Naive B cell (primary cell): ENCODE measurements at regions not wholly inside any gene's neighbourhood (a gene's known extent, or its start where the extent isn't known, plus 50 kb on each side); places are given as distances from the start of the nearest gene placed in this dataset.

Experiments
- ATAC-seq, 2 donors: fragments of 150-1000 bp; cut with Tn5 transposase; 2 replicates each; pipeline ENCODE4 v1.10.0; 2021; ENCODE audit warnings: low read depth in 2 of 2, mild to moderate bottlenecking in 2 of 2, moderate library complexity in 2 of 2
- DNase-seq: peaks from one replicate; pipeline ENCODE4 v3.0.0; 2022
- H3K27ac Mint-ChIP-seq, 6 donors: one replicate each; pipeline ENCODE4 v1.8.0; 2020 to 2022; ENCODE audit warnings: mild to moderate bottlenecking in 6 of 6, mixed read lengths in 6 of 6, moderate library complexity in 5 of 6, inconsistent platforms in 2 of 6
- H3K27me3 Mint-ChIP-seq, 3 donors: one replicate each; pipeline ENCODE4 v1.8.0; 2021 to 2022; ENCODE audit warnings: mixed read lengths in 3 of 3, mild to moderate bottlenecking in 1 of 3
- H3K36me3 Mint-ChIP-seq, 2 donors: one replicate each; pipeline ENCODE4 v1.8.0; 2020 to 2022; ENCODE audit warnings: mixed read lengths in 2 of 2, inconsistent platforms in 1 of 2, mild to moderate bottlenecking in 1 of 2
- H3K4me1 Mint-ChIP-seq, 3 donors: one replicate each; pipeline ENCODE4 v1.8.0; 2020 to 2022; ENCODE audit warnings: mixed read lengths in 3 of 3, inconsistent platforms in 1 of 3, mild to moderate bottlenecking in 1 of 3, moderate library complexity in 1 of 3
- H3K4me3 Mint-ChIP-seq, 8 donors: one replicate each; pipeline ENCODE4 v1.8.0; 2020 to 2022; ENCODE audit warnings: mild to moderate bottlenecking in 8 of 8, mixed read lengths in 8 of 8, moderate library complexity in 8 of 8, inconsistent platforms in 2 of 8
- H3K9me3 Mint-ChIP-seq, 7 donors: one replicate each; pipeline ENCODE4 v1.8.0; 2020 to 2022; ENCODE audit warnings: mixed read lengths in 7 of 7, mild to moderate bottlenecking in 5 of 7, inconsistent platforms in 2 of 7, moderate library complexity in 1 of 7

DNA sequence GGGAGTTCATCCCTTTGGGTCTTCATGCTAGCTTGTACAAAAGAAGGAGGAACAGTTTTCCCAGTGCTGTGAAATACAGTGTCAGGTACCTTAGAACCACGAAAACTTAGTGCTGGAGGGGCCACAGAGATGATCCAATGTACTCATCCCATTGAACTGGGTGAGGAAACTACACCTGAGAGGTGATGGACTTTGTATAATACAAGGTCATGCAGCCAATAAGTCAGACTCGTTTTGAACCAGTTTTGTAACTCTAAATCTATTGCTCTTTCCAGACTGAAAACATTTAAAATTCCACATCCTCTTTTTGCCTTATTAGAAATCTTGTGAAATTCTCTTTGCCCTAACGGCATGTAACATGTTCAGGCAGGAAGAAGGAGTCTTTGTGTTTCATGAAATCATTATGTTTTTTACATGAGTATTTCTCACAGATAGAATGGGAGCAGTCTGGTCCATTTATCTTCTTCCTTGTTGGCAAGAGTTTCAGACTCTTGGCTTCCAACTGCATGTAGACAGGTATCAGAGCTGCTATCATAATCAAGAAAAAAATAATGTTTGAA lies 146.8 kb upstream of the FBXL7 start:
- no peak for ATAC-seq
- Mint-ChIP-seq H3K9me3 (peaks cover 0 to 7% (median 5%) of the 10 kb centered on the region in 7 donors), H3K27ac (no peak overlapping the region), H3K27me3 (no peaks in the 10 kb centered on the region), H3K4me3 (no peak overlapping the region), H3K4me1 (no peaks in the 10 kb centered on the region), H3K36me3 (no peaks in the 10 kb centered on the region)
- DNase-seq = no peak

DNA sequence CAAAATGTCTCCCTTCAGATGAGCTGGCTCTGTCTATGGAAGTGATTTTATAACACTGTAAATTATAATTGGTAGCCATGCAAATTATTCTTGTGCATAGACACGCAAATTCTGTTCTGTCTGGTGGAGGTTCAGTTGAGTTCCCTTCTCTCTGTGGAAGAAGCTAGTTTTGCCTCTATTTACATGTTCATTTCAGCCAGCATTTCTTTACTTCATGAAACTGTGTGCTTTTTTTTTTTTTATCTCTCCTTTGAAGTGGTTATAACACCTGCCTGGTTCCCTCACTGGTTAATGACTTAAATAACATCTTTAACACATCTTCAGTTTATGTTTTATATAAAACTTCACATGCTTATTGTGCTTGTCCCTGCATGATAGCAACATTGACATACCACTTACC lies 149.4 kb upstream of the FBXL7 start:
- no peaks in the 10 kb centered on the region for H3K36me3 Mint-ChIP-seq
- no peak overlapping the region for H3K4me3 Mint-ChIP-seq
- peaks cover 0 to 11% (median 4%) of the 10 kb centered on the region in 7 donors for H3K9me3 Mint-ChIP-seq
- no peak for DNase-seq
- H3K27ac Mint-ChIP-seq = peak overlapping the region in 1 of 6 donors; percentile 30
- ATAC-seq = no peak
- H3K27me3 Mint-ChIP-seq = no peaks in the 10 kb centered on the region
- H3K4me1 Mint-ChIP-seq = no peaks in the 10 kb centered on the region

DNA sequence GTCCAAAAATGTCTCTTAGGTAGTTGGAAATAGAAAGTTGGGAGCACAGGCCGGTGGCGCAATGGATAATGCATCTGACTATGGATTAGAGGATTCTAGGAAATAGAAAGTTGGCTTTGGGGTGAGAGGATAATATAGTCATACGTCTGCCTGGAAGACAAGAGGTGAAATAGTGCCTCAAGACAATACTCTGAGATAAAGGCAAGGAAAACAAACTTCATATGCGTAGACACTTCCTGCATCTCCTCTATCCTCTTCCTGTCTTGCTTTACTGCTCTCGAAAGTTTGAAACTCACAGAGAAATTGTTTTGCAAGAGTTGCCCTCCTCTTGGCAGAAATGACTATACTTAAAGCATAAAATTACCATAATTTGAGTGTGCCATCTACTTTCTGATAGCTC lies 153.2 kb upstream of the FBXL7 start:
- ATAC-seq = no peak
- Mint-ChIP-seq H3K4me1 (no peaks in the 10 kb centered on the region), H3K36me3 (no peaks in the 10 kb centered on the region), H3K27ac (no peak overlapping the region), H3K9me3 (peaks cover 0 to 11% (median 4%) of the 10 kb centered on the region in 7 donors), H3K4me3 (no peak overlapping the region), H3K27me3 (no peaks in the 10 kb centered on the region)
- DNase-seq = no peak

DNA sequence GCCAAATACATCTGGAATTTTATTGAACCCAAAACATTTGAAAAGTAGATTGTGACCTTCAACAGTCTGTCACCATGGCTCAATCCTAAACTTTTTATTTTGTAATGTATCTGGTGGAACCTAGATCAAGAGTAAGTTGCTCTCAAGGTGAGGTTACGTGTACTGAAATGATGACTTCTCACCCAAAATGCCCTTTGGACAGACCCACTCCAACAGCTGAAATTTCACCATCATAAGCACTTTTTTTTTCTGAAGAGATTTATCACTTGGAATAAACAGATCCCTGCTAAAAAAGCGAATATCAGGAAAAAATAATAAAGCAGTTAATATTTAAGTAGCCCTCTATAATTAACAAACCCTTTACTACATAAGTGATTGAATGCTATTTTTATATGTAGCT lies 155.0 kb upstream of the FBXL7 start:
- Mint-ChIP-seq H3K27ac (no peak overlapping the region), H3K4me1 (no peaks in the 10 kb centered on the region), H3K27me3 (no peaks in the 10 kb centered on the region), H3K4me3 (no peak overlapping the region), H3K9me3 (peaks cover 1 to 11% (median 5%) of the 10 kb centered on the region in 7 donors), H3K36me3 (no peaks in the 10 kb centered on the region)
- DNase-seq (no peak), ATAC-seq (no peak)

DNA sequence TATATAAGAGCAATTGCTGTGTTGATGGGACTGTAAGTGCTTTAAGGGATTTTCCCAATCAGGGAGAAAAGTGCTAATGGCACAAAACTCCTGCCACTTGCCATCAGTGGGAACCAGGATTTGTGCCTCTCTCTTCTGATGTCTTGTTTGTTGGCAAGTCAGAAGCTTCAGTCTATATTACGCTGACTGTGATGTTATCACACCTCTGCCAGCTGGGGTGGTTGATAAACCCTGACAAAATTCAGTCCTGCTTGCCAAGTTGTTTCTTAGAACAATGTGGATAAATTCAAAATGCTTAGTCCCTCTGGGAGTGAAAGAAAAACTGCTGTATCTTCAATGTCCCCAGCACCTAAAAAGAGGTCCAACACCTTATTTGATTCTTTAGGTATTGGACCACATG lies 161.4 kb upstream of the FBXL7 start:
- no peaks in the 10 kb centered on the region for H3K4me1 Mint-ChIP-seq
- H3K27ac Mint-ChIP-seq = no peak overlapping the region
- H3K36me3 Mint-ChIP-seq = peaks cover 0 to 7% of the 10 kb centered on the region in 2 donors
- peaks cover 1 to 24% (median 6%) of the 10 kb centered on the region in 7 donors for H3K9me3 Mint-ChIP-seq
- DNase-seq (no peak), ATAC-seq (no peak)
- H3K27me3 Mint-ChIP-seq = no peaks in the 10 kb centered on the region
- H3K4me3 Mint-ChIP-seq = no peak overlapping the region

DNA sequence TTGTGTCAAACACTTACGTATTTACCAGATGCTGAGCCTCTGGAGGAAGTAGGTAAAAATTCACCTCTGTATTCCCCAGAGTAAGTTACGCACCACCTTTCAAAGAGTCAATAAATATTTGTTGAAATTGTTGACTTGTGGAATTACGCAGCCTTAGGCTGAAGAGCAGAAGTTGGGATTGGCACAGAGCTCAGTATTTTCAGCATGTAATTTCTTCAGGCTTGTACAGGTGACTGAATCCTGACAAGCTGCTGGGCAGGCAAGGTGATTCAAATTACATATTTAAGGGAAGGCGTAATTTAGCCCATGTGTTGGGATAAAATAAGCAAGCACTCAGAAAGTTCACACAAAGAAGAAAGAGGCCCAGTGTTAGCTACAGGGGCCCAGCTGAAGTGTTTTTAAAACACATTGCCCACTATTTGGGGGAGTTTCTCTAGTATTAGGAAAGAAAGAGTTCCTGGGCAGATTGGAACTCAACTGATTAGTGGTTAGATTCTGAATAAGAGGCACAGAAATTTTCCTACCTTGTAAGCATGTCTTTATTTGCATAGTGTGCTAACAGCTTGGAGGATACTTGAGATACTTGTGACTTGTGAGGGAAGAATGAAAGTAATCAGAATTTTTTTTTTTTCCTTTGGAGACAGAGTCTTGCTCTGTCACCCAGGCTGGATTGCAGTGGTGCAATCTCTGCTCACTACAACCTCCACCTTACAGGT lies 165.3 kb upstream of the FBXL7 start:
- DNase-seq (no peak), ATAC-seq (no peak)
- Mint-ChIP-seq H3K27me3 (no peaks in the 10 kb centered on the region), H3K36me3 (peaks cover 0 to 7% of the 10 kb centered on the region in 2 donors), H3K27ac (no peak overlapping the region), H3K4me3 (no peak overlapping the region), H3K9me3 (peaks cover 0 to 21% (median 4%) of the 10 kb centered on the region in 7 donors), H3K4me1 (no peaks in the 10 kb centered on the region)

DNA sequence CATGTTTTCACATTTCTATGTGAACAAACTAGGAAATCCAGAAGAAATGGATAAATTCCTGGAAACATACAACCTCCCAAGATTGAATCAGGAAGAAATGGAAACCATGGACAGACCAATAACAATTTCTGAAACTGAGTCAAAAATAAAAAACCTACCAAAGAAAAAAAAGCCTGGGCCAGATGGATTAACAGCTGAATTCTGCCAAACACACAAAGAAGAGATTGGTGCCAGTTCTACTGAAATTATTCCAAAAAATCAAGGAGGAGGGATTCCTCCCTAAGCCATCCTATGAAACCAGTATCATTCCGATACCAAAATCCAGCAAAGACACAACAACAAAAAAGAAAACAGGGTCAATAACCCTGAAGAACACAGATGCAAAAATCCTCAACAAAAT lies 166.9 kb upstream of the FBXL7 start:
- Mint-ChIP-seq H3K27me3 (no peaks in the 10 kb centered on the region), H3K27ac (no peak overlapping the region), H3K36me3 (peaks cover 0 to 7% of the 10 kb centered on the region in 2 donors), H3K4me1 (no peaks in the 10 kb centered on the region), H3K4me3 (no peak overlapping the region), H3K9me3 (peaks cover 0 to 21% (median 4%) of the 10 kb centered on the region in 7 donors)
- DNase-seq = no peak
- ATAC-seq = no peak

DNA sequence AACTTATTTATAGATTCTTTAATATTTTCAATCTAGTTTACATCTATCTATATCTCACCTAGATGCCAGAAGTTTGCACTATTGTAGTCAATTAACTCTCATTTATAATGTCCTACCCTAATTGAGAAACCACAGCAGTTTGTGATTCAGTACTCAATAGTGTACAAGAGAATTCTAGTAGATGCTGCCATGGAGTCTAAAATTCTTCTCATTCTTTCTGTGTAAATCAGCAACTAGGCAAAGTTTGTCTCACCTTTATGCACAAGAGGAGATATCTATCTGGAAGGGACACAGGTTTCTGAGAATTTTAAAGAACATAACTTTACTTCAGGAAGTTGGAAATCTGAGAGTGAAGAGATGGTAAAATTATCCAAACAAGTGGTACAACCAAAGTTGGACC lies 173.0 kb upstream of the FBXL7 start:
- Mint-ChIP-seq H3K36me3 (no peaks in the 10 kb centered on the region), H3K27me3 (no peaks in the 10 kb centered on the region), H3K9me3 (peaks cover 0 to 6% (median 1%) of the 10 kb centered on the region in 7 donors), H3K27ac (no peak overlapping the region), H3K4me1 (no peaks in the 10 kb centered on the region), H3K4me3 (no peak overlapping the region)
- ATAC-seq (no peak), DNase-seq (no peak)

DNA sequence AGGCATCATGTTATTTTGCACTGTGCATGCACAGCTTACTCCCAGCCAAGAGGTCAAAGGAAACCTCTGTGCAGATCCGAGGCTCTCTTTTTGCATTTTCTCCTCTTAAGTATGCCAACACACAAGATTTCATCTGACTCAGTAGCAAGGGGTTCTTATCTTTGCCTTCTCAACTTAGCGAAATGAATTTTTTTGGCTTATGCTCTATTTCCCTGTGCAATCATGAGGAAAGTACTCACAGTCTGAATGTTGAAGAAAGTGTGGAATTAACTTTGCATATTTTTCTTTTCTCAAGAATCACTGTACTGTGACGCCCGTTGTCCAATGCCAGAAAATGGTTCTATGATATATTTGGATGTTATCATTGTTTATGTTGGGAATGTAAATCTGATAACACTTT lies 173.5 kb upstream of the FBXL7 start:
- DNase-seq (no peak), ATAC-seq (no peak)
- H3K27me3 Mint-ChIP-seq = no peaks in the 10 kb centered on the region
- H3K27ac Mint-ChIP-seq = no peak overlapping the region
- H3K36me3 Mint-ChIP-seq = no peaks in the 10 kb centered on the region
- no peaks in the 10 kb centered on the region for H3K4me1 Mint-ChIP-seq
- H3K4me3 Mint-ChIP-seq = no peak overlapping the region
- peaks cover 0 to 6% (median 1%) of the 10 kb centered on the region in 7 donors for H3K9me3 Mint-ChIP-seq

DNA sequence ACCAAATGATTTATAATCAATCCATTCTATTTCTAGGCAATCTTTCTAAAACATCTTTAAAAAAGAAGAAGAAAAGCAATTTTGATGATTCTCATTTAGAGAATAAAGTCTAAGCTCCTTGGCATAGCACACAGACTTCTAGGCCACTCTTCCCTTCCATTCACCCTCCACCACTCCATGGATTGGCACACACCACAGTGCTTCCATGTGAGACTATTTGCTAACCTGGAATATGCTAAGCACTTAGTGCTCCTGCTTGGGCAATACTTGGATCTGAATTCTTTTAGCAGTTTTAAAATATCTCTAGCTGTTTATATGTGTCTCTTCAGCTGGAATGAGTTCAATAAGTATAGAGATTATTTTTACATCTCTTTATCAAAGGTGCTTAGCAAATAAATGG lies 177.6 kb upstream of the FBXL7 start:
- H3K27me3 Mint-ChIP-seq = no peaks in the 10 kb centered on the region
- H3K9me3 Mint-ChIP-seq = peaks cover 0 to 6% (median 2%) of the 10 kb centered on the region in 7 donors
- H3K27ac Mint-ChIP-seq = no peak overlapping the region
- no peaks in the 10 kb centered on the region for H3K36me3 Mint-ChIP-seq
- no peaks in the 10 kb centered on the region for H3K4me1 Mint-ChIP-seq
- ATAC-seq (no peak), DNase-seq (no peak)
- no peak overlapping the region for H3K4me3 Mint-ChIP-seq

DNA sequence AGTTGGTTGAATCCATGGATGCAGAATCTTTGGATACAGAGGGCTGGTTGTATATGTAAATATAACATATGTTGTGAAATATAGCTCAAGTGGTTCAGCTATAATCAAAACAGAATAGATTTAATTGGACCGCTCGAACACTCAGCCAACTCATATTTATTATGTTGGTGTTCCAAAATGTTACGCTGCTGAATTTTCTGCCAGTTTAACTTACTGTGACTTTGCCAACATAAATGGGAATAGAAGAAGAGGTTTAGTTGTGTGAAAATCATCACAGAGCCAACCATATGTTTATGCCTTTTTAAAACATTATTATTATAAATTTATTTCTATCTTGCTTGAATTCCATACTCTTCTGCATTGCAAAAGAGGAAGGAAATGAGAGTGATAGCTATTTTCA lies 178.2 kb upstream of the FBXL7 start:
- peaks cover 0 to 6% (median 4%) of the 10 kb centered on the region in 7 donors for H3K9me3 Mint-ChIP-seq
- ATAC-seq (no peak), DNase-seq (no peak)
- H3K36me3 Mint-ChIP-seq = no peaks in the 10 kb centered on the region
- no peaks in the 10 kb centered on the region for H3K27me3 Mint-ChIP-seq
- H3K4me3 Mint-ChIP-seq = no peak overlapping the region
- no peaks in the 10 kb centered on the region for H3K4me1 Mint-ChIP-seq
- H3K27ac Mint-ChIP-seq = no peak overlapping the region

DNA sequence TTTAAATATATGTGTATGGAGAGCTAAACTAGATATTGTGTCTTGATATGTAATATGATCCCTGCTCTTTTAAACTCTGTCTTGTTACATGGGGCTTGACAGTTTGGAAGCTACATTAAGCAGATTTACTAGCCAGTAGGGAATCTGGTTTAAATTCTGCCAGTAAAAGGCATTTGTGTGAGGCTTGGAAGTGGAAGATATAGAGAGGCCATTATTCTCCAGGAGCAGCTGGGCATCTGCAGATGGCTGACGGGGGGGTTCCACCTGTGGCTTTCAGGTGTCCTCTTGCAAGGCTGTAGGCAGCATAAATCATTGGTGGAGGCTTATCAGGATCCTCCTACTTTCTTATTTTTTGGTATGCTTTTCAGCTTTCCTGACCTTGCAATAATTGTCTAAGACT lies 179.1 kb upstream of the FBXL7 start:
- no peaks in the 10 kb centered on the region for H3K4me1 Mint-ChIP-seq

DNA sequence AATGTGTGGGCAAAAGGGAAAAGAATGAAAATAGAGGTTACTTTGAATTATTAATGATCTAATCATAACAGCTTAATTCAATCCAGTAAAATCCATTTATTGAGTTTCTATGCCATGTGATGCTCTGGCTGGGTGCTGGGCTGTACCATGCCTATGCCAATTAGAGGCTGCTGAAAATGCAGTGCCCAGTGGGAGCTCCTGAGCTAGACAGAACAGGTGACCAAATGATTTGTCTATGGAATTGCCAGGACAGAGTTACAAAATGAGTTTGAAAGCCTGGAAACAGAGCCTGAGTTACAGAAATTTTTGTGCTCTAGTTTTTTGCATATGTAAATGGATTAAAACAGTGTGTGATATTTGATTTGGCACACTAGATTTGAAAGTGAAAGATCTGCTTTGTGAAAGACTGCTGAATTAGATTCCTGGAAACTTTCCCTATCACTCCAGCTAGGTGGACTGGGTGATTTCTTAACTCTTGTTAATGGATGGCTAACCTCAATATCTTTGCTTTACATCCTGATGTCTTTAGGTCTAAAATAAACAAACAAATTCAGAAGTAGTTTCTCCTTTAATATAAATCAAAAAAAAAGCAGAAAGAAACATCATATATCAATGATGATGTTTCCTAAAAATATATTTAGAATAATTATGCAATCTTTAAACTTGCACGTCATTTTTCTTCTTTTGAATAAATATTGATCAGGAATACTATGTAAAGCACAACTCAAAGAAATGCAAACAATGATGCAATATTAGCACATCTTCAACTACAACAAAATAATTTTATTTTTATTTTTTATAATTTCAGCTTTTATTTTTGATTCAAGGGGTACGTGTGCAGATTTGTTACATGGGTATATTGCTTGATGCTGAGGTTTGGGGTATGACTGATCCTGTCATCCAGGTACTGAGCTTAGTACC lies 194.8 kb upstream of the FBXL7 start:
- no peaks in the 10 kb centered on the region for H3K27me3 Mint-ChIP-seq
- no peaks in the 10 kb centered on the region for H3K36me3 Mint-ChIP-seq
- H3K4me3 Mint-ChIP-seq = no peak overlapping the region
- no peak overlapping the region for H3K27ac Mint-ChIP-seq
- DNase-seq (no peak), ATAC-seq (no peak)
- peaks cover 0 to 9% (median 4%) of the 10 kb centered on the region in 7 donors for H3K9me3 Mint-ChIP-seq
- H3K4me1 Mint-ChIP-seq = no peaks in the 10 kb centered on the region

More for the DNA sequence above, 179.1 kb upstream of the FBXL7 start:
- H3K4me3 Mint-ChIP-seq = no peak overlapping the region
- no peaks in the 10 kb centered on the region for H3K36me3 Mint-ChIP-seq
- ATAC-seq (no peak), DNase-seq (no peak)
- H3K9me3 Mint-ChIP-seq = peaks cover 0 to 7% (median 0%) of the 10 kb centered on the region in 7 donors
- no peaks in the 10 kb centered on the region for H3K27me3 Mint-ChIP-seq
- no peak overlapping the region for H3K27ac Mint-ChIP-seq
